NT2/D1 (cell line): ENCODE measurements at regions not wholly inside any gene's neighbourhood (a gene's known extent, or its start where the extent isn't known, plus 50 kb on each side); places are given as distances from the start of the nearest gene placed in this dataset.

Experiments
- YY1 ChIP-seq: IDR thresholded peaks from 2 replicates; pipeline ENCODE4 v1.6.1; 2011; ENCODE audit not compliant: insufficient read length, insufficient read depth
- ZNF274 ChIP-seq: IDR thresholded peaks from 2 replicates; pipeline ENCODE4 v1.6.1; 2011; ENCODE audit warnings: mild to moderate bottlenecking, low read depth, low read length

DNA sequence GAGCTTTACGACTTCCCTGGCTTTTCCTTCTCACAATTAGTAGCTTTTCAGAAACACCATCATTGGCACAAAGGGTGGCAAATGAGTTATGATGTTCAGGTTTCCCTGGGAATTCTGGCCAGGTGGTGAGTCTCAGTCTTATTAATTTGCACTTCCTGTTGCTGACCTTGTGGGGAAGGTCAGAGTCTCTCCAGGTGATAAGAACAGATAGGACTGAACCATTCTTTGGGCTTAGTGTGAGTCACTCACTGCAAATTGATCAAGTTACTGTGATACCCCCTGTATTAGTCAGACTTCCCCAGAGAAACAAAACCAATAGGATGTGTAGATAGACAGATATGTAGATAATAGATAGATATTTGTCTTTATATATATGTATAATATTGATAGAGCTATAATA, 53.8 kb upstream of the RANBP3L start:
- TF ChIP-seq ZNF274 (no peak), YY1 (no peak)
